GM23248 (cell line): ENCODE measurements at regions not wholly inside any gene's neighbourhood (a gene's known extent, or its start where the extent isn't known, plus 50 kb on each side); places are given as distances from the start of the nearest gene placed in this dataset.

Experiments
- EZH2 ChIP-seq: fragments of 200-600 bp; sonication (generic); IDR thresholded peaks from 2 replicates; pipeline ENCODE4 v1.6.1; 2018; ENCODE audit warnings: antibody characterized with exemption, mild to moderate bottlenecking; ENCODE audit not compliant: insufficient read depth, poor library complexity, severe bottlenecking
- EZH2phosphoT487 ChIP-seq: fragments of 200-600 bp; sonication (generic); IDR thresholded peaks from 2 replicates; pipeline ENCODE4 v1.6.1; 2018; ENCODE audit warnings: antibody characterized with exemption, moderate library complexity, mild to moderate bottlenecking, low read depth; ENCODE audit not compliant: insufficient read depth

GRCh38 chr3:178231645-178232044, 304.6 kb upstream of the KCNMB2 start:
- no peak for TF ChIP-seq EZH2phosphoT487
- no peak for TF ChIP-seq EZH2
